H1 (cell line): ENCODE measurements at regions not wholly inside any gene's neighbourhood (a gene's known extent, or its start where the extent isn't known, plus 50 kb on each side); places are given as distances from the start of the nearest gene placed in this dataset.

Experiments
- CTCF ChIA-PET: fragments of 300-600 bp; sonication (Branson Sonifier 250); formaldehyde crosslinking; loops from one replicate; lab custom pipeline; 2021; ENCODE audit not compliant: partially characterized antibody; lab: Charles Lee
- POLR2A ChIA-PET: fragments of 300-600 bp; sonication (Branson Sonifier 250); formaldehyde crosslinking; loops from one replicate; lab custom pipeline; 2021; ENCODE audit warnings: inconsistent platforms; ENCODE audit not compliant: partially characterized antibody; lab: Charles Lee
- DNase-seq, 2 experiments: peaks; one replicate each; pipeline versions ENCODE4 v3.0.0 to v3.0.0-alpha.2; 2010 to 2022; ENCODE audit warnings: low spot score in 2 of 2, low read depth in 1 of 2, mixed read lengths in 1 of 2
- FAIRE-seq: peaks from 2 replicates; lab custom pipeline; 2011; peaks lifted over from hg19 to GRCh38; lab: Jason Lieb, UNC
- H2AFZ ChIP-seq: 2 replicates; pipeline ENCODE4 v1.8.1; 2012; ENCODE audit warnings: low read length, inconsistent platforms
- H2AK5ac ChIP-seq: 2 replicates; pipeline ENCODE4 v1.6.1; 2013; ENCODE audit warnings: low read depth, low read length
- H2BK120ac ChIP-seq: replicated peaks from 2 replicates; pipeline ENCODE3; 2013; ENCODE audit warnings: low read depth, low read length, inconsistent platforms
- H2BK12ac ChIP-seq: 2 replicates; pipeline ENCODE4 v1.6.1; 2013; ENCODE audit warnings: low read depth, low read length
- H2BK15ac ChIP-seq: 2 replicates; pipeline ENCODE4 v1.6.1; 2013; ENCODE audit warnings: low read length
- H2BK20ac ChIP-seq: 2 replicates; pipeline ENCODE4 v1.6.1; 2013; ENCODE audit warnings: low read length
- H2BK5ac ChIP-seq: 2 replicates; pipeline ENCODE4 v1.6.1; 2013; ENCODE audit warnings: low read depth, low read length
- H3K14ac ChIP-seq: 2 replicates; pipeline ENCODE4 v1.6.1; 2013; ENCODE audit warnings: inconsistent platforms; ENCODE audit not compliant: insufficient read length
- H3K18ac ChIP-seq: 2 replicates; pipeline ENCODE4 v1.6.1; 2013; ENCODE audit warnings: low read length; ENCODE audit errors: extremely low read depth
- H3K23ac ChIP-seq: 2 replicates; pipeline ENCODE4 v1.6.1; 2013; ENCODE audit warnings: inconsistent platforms; ENCODE audit not compliant: insufficient read length
- H3K23me2 ChIP-seq: 2 replicates; pipeline ENCODE4 v1.6.1; 2013; ENCODE audit warnings: low read depth, low read length
- H3K27ac ChIP-seq: 2 replicates; pipeline ENCODE4 v1.6.1; 2011; ENCODE audit warnings: low read depth, low read length, inconsistent platforms
- H3K27me3 ChIP-seq, 4 experiments: replicated peaks in 1 of 4; 1 replicate in 1 of 4; 2 replicates in 3 of 4; pipeline versions ENCODE4 v1.6.1 to v1.8.1; 2011 to 2013; ENCODE audit warnings: low read length in 3 of 4, mild to moderate bottlenecking in 3 of 4, inconsistent platforms in 2 of 4, mixed read lengths in 2 of 4, moderate library complexity in 1 of 4; ENCODE audit not compliant: control insufficient read depth in 3 of 4, insufficient read depth in 3 of 4; ENCODE audit errors: extremely low read depth in 1 of 4
- H3K36me3 ChIP-seq, 4 experiments: 2 replicates each; pipeline versions ENCODE4 v1.6.1 to v1.8.1; 2011 to 2013; ENCODE audit warnings: mild to moderate bottlenecking in 4 of 4, low read length in 3 of 4, moderate library complexity in 2 of 4, control low read depth in 1 of 4, inconsistent platforms in 1 of 4; ENCODE audit not compliant: insufficient read depth in 4 of 4, control insufficient read depth in 2 of 4
- H3K4ac ChIP-seq: replicated peaks from 2 replicates; pipeline ENCODE3; 2013; ENCODE audit warnings: low read length, low read depth, mixed read lengths, inconsistent platforms; ENCODE audit not compliant: insufficient read length
- H3K4me1 ChIP-seq, 4 experiments: replicated peaks in 1 of 4; 1 replicate in 1 of 4; 2 replicates in 3 of 4; pipeline versions ENCODE4 v1.6.1 to v1.8.1; 2011 to 2013; ENCODE audit warnings: low read length in 3 of 4, inconsistent platforms in 2 of 4, mixed read lengths in 1 of 4; ENCODE audit not compliant: insufficient read depth in 4 of 4, control insufficient read depth in 3 of 4
- H3K4me2 ChIP-seq, 2 experiments: 2 replicates each; pipeline versions ENCODE4 v1.6.1 to v1.8.1; 2011 to 2013; ENCODE audit warnings: low read depth in 2 of 2, low read length in 2 of 2, control low read depth in 1 of 2, inconsistent platforms in 1 of 2, mild to moderate bottlenecking in 1 of 2; ENCODE audit not compliant: insufficient read depth in 1 of 2
- H3K4me3 ChIP-seq, 4 experiments: fragments of 200-600, 300-600 bp in 1 of 4; sonication (generic), shearing (Covaris generic), sonication (Bioruptor Twin) in 1 of 4; 2 replicates each; pipeline versions ENCODE4 v1.5.1 to v1.8.1; 2011 to 2016; ENCODE audit warnings: low read length in 4 of 4, low read depth in 3 of 4, control low read depth in 2 of 4, inconsistent platforms in 2 of 4, mild to moderate bottlenecking in 2 of 4, mixed read lengths in 1 of 4, moderate library complexity in 1 of 4; ENCODE audit not compliant: insufficient read depth in 2 of 4; ENCODE audit errors: extremely low read depth in 1 of 4
- H3K56ac ChIP-seq: replicated peaks from 2 replicates; pipeline ENCODE3; 2013; ENCODE audit warnings: low read depth, mild to moderate bottlenecking, mixed read lengths, low read length, inconsistent platforms; ENCODE audit not compliant: insufficient read length
- H3K79me1 ChIP-seq: 2 replicates; pipeline ENCODE4 v1.6.1; 2013; ENCODE audit warnings: low read depth, low read length, control low read depth
- H3K79me2 ChIP-seq, 2 experiments: 2 replicates each; pipeline versions ENCODE4 v1.6.1 to v1.8.1; 2012 to 2013; ENCODE audit warnings: low read length in 2 of 2, mild to moderate bottlenecking in 2 of 2, inconsistent platforms in 1 of 2; ENCODE audit not compliant: insufficient read depth in 2 of 2, control insufficient read depth in 1 of 2
- H3K9ac ChIP-seq, 4 experiments: replicated peaks in 1 of 4; 1 replicate in 1 of 4; 2 replicates in 3 of 4; pipeline versions ENCODE4 v1.6.1 to v1.8.1; 2011 to 2013; ENCODE audit warnings: low read depth in 3 of 4, low read length in 3 of 4, control low read depth in 2 of 4, mild to moderate bottlenecking in 2 of 4, moderate library complexity in 2 of 4, inconsistent platforms in 1 of 4; ENCODE audit errors: extremely low read depth in 1 of 4
- H3K9me3 ChIP-seq, 2 experiments: 2 replicates each; pipeline versions ENCODE4 v1.6.1 to v1.8.1; 2012 to 2013; ENCODE audit warnings: mild to moderate bottlenecking in 2 of 2, moderate library complexity in 2 of 2, control low read depth in 1 of 2, inconsistent platforms in 1 of 2, low read depth in 1 of 2, low read length in 1 of 2, mixed read lengths in 1 of 2; ENCODE audit not compliant: insufficient read depth in 2 of 2
- H4K20me1 ChIP-seq, 2 experiments: replicated peaks in 1 of 2; 2 replicates each; pipeline versions ENCODE3 to v1.8.1; 2011 to 2013; ENCODE audit warnings: inconsistent platforms in 2 of 2, low read length in 2 of 2, mild to moderate bottlenecking in 1 of 2; ENCODE audit not compliant: insufficient read depth in 2 of 2, control insufficient read depth in 1 of 2
- H4K5ac ChIP-seq: 2 replicates; pipeline ENCODE4 v1.6.1; 2013; ENCODE audit warnings: low read length, low read depth, mixed read lengths, inconsistent platforms; ENCODE audit not compliant: insufficient read length
- H4K8ac ChIP-seq: 2 replicates; pipeline ENCODE4 v1.8.0; 2013; ENCODE audit warnings: mild to moderate bottlenecking, moderate library complexity, low read length, inconsistent platforms; ENCODE audit not compliant: insufficient read depth; ENCODE audit errors: extremely low read depth
- H4K91ac ChIP-seq: replicated peaks from 2 replicates; pipeline ENCODE3; 2013; ENCODE audit warnings: low read length, mixed read lengths, inconsistent platforms; ENCODE audit not compliant: insufficient read length
- ASH2L ChIP-seq: fragments of 200-600, 300-600 bp; sonication (generic); IDR thresholded peaks from one replicate; pipeline ENCODE4 v1.7.1; 2017; ENCODE audit warnings: low read length
- BACH1 ChIP-seq: IDR thresholded peaks from 2 replicates; pipeline ENCODE4 v1.6.1; 2012; ENCODE audit warnings: low read length, improper control_type of control experiment
- CHD1 ChIP-seq: IDR thresholded peaks from 2 replicates; pipeline ENCODE4 v1.6.1; 2012; ENCODE audit warnings: low read depth, low read length, improper control_type of control experiment
- CHD2 ChIP-seq: IDR thresholded peaks from 2 replicates; pipeline ENCODE4 v1.6.1; 2012; ENCODE audit warnings: low read length, improper control_type of control experiment
- EP300 ChIP-seq, 2 experiments: IDR thresholded peaks; 1 replicate in 1 of 2; 2 replicates in 1 of 2; pipeline ENCODE4 v1.6.1; 2011 to 2012; ENCODE audit warnings: low read depth in 2 of 2, low read length in 2 of 2, mild to moderate bottlenecking in 2 of 2, borderline replicate concordance in 1 of 2, inconsistent platforms in 1 of 2, moderate library complexity in 1 of 2
- EZH2 ChIP-seq: fragments of 200-600 bp; sonication (generic); IDR thresholded peaks from 2 replicates; pipeline ENCODE4 v1.7.1; 2012; ENCODE audit warnings: low read depth, mild to moderate bottlenecking, moderate library complexity, low read length, inconsistent platforms; ENCODE audit not compliant: severe bottlenecking
- JUN ChIP-seq: IDR thresholded peaks from 2 replicates; pipeline ENCODE4 v1.6.1; 2011; ENCODE audit warnings: low read depth, mild to moderate bottlenecking, improper control_type of control experiment, low read length
- MAFK ChIP-seq: IDR thresholded peaks from 2 replicates; pipeline ENCODE4 v1.6.1; 2012; ENCODE audit warnings: low read depth, mild to moderate bottlenecking, improper control_type of control experiment, low read length
- PHF8 ChIP-seq: fragments of 200-600 bp; sonication (generic); conservative IDR thresholded peaks from 2 replicates; pipeline ENCODE4 v1.7.1; 2012; ENCODE audit warnings: low read depth, mild to moderate bottlenecking, inconsistent platforms, low read length, moderate library complexity
- POLR2A ChIP-seq, 2 experiments: IDR thresholded peaks; 1 replicate in 1 of 2; 2 replicates in 1 of 2; pipeline ENCODE4 v1.6.1; 2011; ENCODE audit warnings: low read depth in 2 of 2, low read length in 2 of 2, mild to moderate bottlenecking in 2 of 2; ENCODE audit errors: control extremely low read depth in 1 of 2
- POU5F1 ChIP-seq: IDR thresholded peaks from 2 replicates; pipeline ENCODE4 v1.6.1; 2011; ENCODE audit warnings: low read depth, mild to moderate bottlenecking, low read length, moderate library complexity
- RFX5 ChIP-seq: IDR thresholded peaks from 2 replicates; pipeline ENCODE4 v1.6.1; 2011; ENCODE audit warnings: low read depth, low read length, improper control_type of control experiment, borderline replicate concordance
- RXRA ChIP-seq: IDR thresholded peaks from 2 replicates; pipeline ENCODE4 v1.6.1; 2011; ENCODE audit warnings: low read depth, mild to moderate bottlenecking, low read length, moderate library complexity; ENCODE audit not compliant: insufficient read depth
- SIRT6 ChIP-seq: IDR thresholded peaks from one replicate; pipeline ENCODE4 v1.7.1; 2012; ENCODE audit warnings: low read length, inconsistent platforms
- SP4 ChIP-seq: IDR thresholded peaks from 2 replicates; pipeline ENCODE4 v1.6.1; 2012; ENCODE audit warnings: low read length, inconsistent platforms
- SRF ChIP-seq: IDR thresholded peaks from 2 replicates; pipeline ENCODE4 v1.6.1; 2011; ENCODE audit warnings: mild to moderate bottlenecking, low read depth, low read length, moderate library complexity
- YY1 ChIP-seq: IDR thresholded peaks from 2 replicates; pipeline ENCODE4 v1.6.1; 2011; ENCODE audit warnings: low read depth, mild to moderate bottlenecking, low read length
- WGBS, 2 experiments: shearing (Covaris generic) in 1 of 2; methylation state at CpG; one replicate each; pipeline versions ENCODE4 v1.1.6 to v1.1.7; 2013 to 2015; ENCODE audit warnings: low lambda C conversion rate in 2 of 2, mixed read lengths in 2 of 2, inconsistent platforms in 1 of 2, low coverage in 1 of 2, missing lambda C conversion rate in 1 of 2; ENCODE audit not compliant: insufficient replicate concordance in 2 of 2, insufficient coverage in 1 of 2, insufficient read length in 1 of 2; ENCODE audit errors: extremely low coverage in 1 of 2, missing lambda C conversion rate in 1 of 2; 5-methylcytosine and 5-hydroxymethylcytosine counted together

GRCh38 chr5:163950248-163950647 is 444.8 kb downstream of the MAT2B start:
- H4K8ac ChIP-seq, result no peak overlapping the region
- H3K27me3 ChIP-seq, result no peaks in the 10 kb centered on the region
- TF ChIP-seq SP4 (no peak), ASH2L (no peak), YY1 (no peak), EP300 (IDR thresholded peaks at IDR 0.05; ENCODE audit: borderline replicate concordance in 1 of 2, low read depth in 2 of 2, low read length in 2 of 2) (no peak), SRF (no peak), POU5F1 (no peak), BACH1 (no peak), RXRA (no peak), EZH2 (no peak), PHF8 (no peak), CHD1 (no peak), RFX5 (no peak), POLR2A (IDR thresholded peaks at IDR 0.05; ENCODE audit: control extremely low read depth in 1 of 2, low read depth in 2 of 2, low read length in 2 of 2) (no peak), SIRT6 (no peak), JUN (no peak), CHD2 (no peak), MAFK (no peak)
- TF ChIP-seq, all 59 proteins: peak for 0
- Histone ChIP-seq H2BK15ac (no peak overlapping the region), H3K36me3 (no peaks in the 10 kb centered on the region), H3K4me1 (no peaks in the 10 kb centered on the region), H3K4ac (no peak overlapping the region), H3K18ac (no peak overlapping the region), H2AK5ac (no peak overlapping the region), H3K9ac (no peak overlapping the region), H3K56ac (no peak overlapping the region), H3K79me2 (no peaks in the 10 kb centered on the region), H3K79me1 (no peaks in the 10 kb centered on the region), H3K4me3 (no peak overlapping the region), H3K27ac (no peak overlapping the region), H3K23ac (no peak overlapping the region), H2BK12ac (no peak overlapping the region), H4K20me1 (no peaks in the 10 kb centered on the region), H2BK120ac (no peak overlapping the region), H4K5ac (no peak overlapping the region), H2BK5ac (no peak overlapping the region), H3K9me3 (no peaks in the 10 kb centered on the region), H4K91ac (no peak overlapping the region), H3K23me2 (no peaks in the 10 kb centered on the region), H2BK20ac (no peak overlapping the region), H3K4me2 (no peak overlapping the region), H3K14ac (no peak overlapping the region), H2AFZ (no peak overlapping the region)
- CTCF ChIA-PET, result interaction anchor here (0.8 kb wide), 1 partner anchor 9 kb away, joined by 3 read pairs; no protein-coding TSS in a partner anchor
- FAIRE-seq (no peak), DNase-seq (no peak)
- WGBS, 2 experiments, result 81% methylated on average over 3 of the region's 3 CpGs; no CpG with 5 or more reads in 1 of the 2 experiments
- POLR2A ChIA-PET, result no interaction called here
